ENCODE measurements at regions not wholly inside any gene's neighbourhood (a gene's known extent, or its start where the extent isn't known, plus 50 kb on each side); places are given as distances from the start of the nearest gene placed in this dataset.

GRCh38 chr4:132065940-132066495, 1083.1 kb upstream of the PCDH10 start:
- Histone ChIP-seq H3F3A (ENCODE audit: insufficient read depth, low read length) (no peaks in the 10 kb centered on the region), H3K9ac (ENCODE audit: low read length) (no peak overlapping the region), H4K20me1 (ENCODE audit: insufficient read depth, low read length) (no peaks in the 10 kb centered on the region), H3K27me3 (ENCODE audit: insufficient read depth, low read length) (no peaks in the 10 kb centered on the region), H3K4me3 (ENCODE audit: low read depth, low read length, poor library complexity, severe bottlenecking) (no peak overlapping the region), H3K36me3 (ENCODE audit: insufficient read depth, low read length) (no peaks in the 10 kb centered on the region; the same call in 1 of the 2 replicates), H3K9me2 (ENCODE audit: low read depth, low read length) (no peaks in the 10 kb centered on the region), H3K9me3 (ENCODE audit: low read length) (peaks cover 15% of the 10 kb centered on the region), H3K4me1 (ENCODE audit: insufficient read depth, low read length, severe bottlenecking) (peaks cover 8% of the 10 kb centered on the region), H3K4me2 (ENCODE audit: low read length) (0 out of 2 replicates have a peak overlapping the region, but pooled peaks have one; percentile 15), H3K79me2 (ENCODE audit: insufficient read depth, low read length) (no peaks in the 10 kb centered on the region), H3K27ac (ENCODE audit: low read depth, low read length, poor library complexity, severe bottlenecking) (no peak overlapping the region), H2AFZ (ENCODE audit: low read length) (peak overlapping the region; percentile 87; the same call in 1 of the 2 replicates)
- TF ChIP-seq CTCF (IDR thresholded peaks at IDR 0.05; ENCODE audit: low read length): no peak
- TF ChIP-seq EZH2 (IDR thresholded peaks at IDR 0.05; ENCODE audit: borderline replicate concordance, low read length): no peak

- Histone ChIP-seq H4K20me1 (ENCODE audit: insufficient read depth, low read length) (no peaks in the 10 kb centered on the region), H3K4me3 (ENCODE audit: low read depth, low read length, poor library complexity, severe bottlenecking) (no peak overlapping the region), H3K4me2 (ENCODE audit: low read length) (no peak overlapping the region), H3K9me2 (ENCODE audit: low read depth, low read length) (no peaks in the 10 kb centered on the region), H3K4me1 (ENCODE audit: insufficient read depth, low read length, severe bottlenecking) (peaks cover 17% of the 10 kb centered on the region), H3K27ac (ENCODE audit: low read depth, low read length, poor library complexity, severe bottlenecking) (no peak overlapping the region), H3K27me3 (ENCODE audit: insufficient read depth, low read length) (no peaks in the 10 kb centered on the region), H3K36me3 (ENCODE audit: insufficient read depth, low read length) (no peaks in the 10 kb centered on the region), H3K9me3 (ENCODE audit: low read length) (no peaks in the 10 kb centered on the region), H2AFZ (ENCODE audit: low read length) (no peak overlapping the region), H3K9ac (ENCODE audit: low read length) (no peak overlapping the region), H3F3A (ENCODE audit: insufficient read depth, low read length) (no peaks in the 10 kb centered on the region), H3K79me2 (ENCODE audit: insufficient read depth, low read length) (no peaks in the 10 kb centered on the region)
- no peak for TF ChIP-seq EZH2 (IDR thresholded peaks at IDR 0.05; ENCODE audit: borderline replicate concordance, low read length)
- no peak for TF ChIP-seq CTCF (IDR thresholded peaks at IDR 0.05; ENCODE audit: low read length)
Measured at GRCh38 chr4:132071815-132072214, 1077.3 kb upstream of the PCDH10 start.

- no peaks in the 10 kb centered on the region for H3K9me2 ChIP-seq (ENCODE audit: low read depth, low read length)
- no peak overlapping the region for H3K4me3 ChIP-seq (ENCODE audit: low read depth, low read length, poor library complexity, severe bottlenecking)
- H3K4me2 ChIP-seq (ENCODE audit: low read length): no peak overlapping the region
- H3K9ac ChIP-seq (ENCODE audit: low read length): no peak overlapping the region
- H3K27ac ChIP-seq (ENCODE audit: low read depth, low read length, poor library complexity, severe bottlenecking): no peak overlapping the region
- H2AFZ ChIP-seq (ENCODE audit: low read length): no peak overlapping the region
- H3K36me3 ChIP-seq (ENCODE audit: insufficient read depth, low read length): no peaks in the 10 kb centered on the region
- no peaks in the 10 kb centered on the region for H3K27me3 ChIP-seq (ENCODE audit: insufficient read depth, low read length)
- H3K79me2 ChIP-seq (ENCODE audit: insufficient read depth, low read length): no peaks in the 10 kb centered on the region
- H3K4me1 ChIP-seq (ENCODE audit: insufficient read depth, low read length, severe bottlenecking): peaks cover 38% of the 10 kb centered on the region
- H3F3A ChIP-seq (ENCODE audit: insufficient read depth, low read length): no peaks in the 10 kb centered on the region
- no peaks in the 10 kb centered on the region for H4K20me1 ChIP-seq (ENCODE audit: insufficient read depth, low read length)
- no peaks in the 10 kb centered on the region for H3K9me3 ChIP-seq (ENCODE audit: low read length)
- TF ChIP-seq EZH2 (IDR thresholded peaks at IDR 0.05; ENCODE audit: borderline replicate concordance, low read length): no peak
- peak; percentile 35; the same call in 1 of the 2 replicates for TF ChIP-seq CTCF (IDR thresholded peaks at IDR 0.05; ENCODE audit: low read length)
Measured at GRCh38 chr4:132076829-132077228, 1072.3 kb upstream of the PCDH10 start.
